ENCODE measurements at regions not wholly inside any gene's neighbourhood (a gene's known extent, or its start where the extent isn't known, plus 50 kb on each side); places are given as distances from the start of the nearest gene placed in this dataset.

GRCh38 chr10:123408660-123409059, 254.5 kb downstream of the BUB3 start:
- DNase-seq (ENCODE audit: low spot score), result no peak
- no peak overlapping the region for H3K27ac ChIP-seq

DNA sequence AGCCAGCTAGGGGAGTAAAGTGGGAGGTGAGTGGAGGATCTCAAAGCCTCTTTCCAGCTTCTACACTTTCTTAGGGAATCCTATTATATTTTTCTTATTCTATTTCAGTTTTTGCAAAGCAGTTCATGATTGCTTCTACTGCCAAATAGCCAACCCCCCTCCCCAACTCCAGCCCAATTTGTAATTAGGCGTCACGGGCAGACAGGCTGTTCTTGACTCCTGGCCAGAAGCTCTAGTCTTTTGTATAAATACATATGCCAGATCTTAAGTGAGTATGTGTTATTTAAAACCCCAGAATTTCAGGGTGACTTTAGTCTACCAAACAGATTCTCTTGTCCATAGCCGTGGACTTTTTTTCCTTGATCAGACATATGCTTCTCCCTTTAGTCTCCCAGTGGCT, 255.2 kb downstream of the BUB3 start:
- DNase-seq (ENCODE audit: low spot score), result no peak
- H3K36me3 ChIP-seq, result no peaks in the 10 kb centered on the region
- H3K4me3 ChIP-seq, result no peak overlapping the region
- no peak for TF ChIP-seq CTCF (IDR thresholded peaks at IDR 0.05)
- no peak overlapping the region for H3K27ac ChIP-seq
- H3K9me3 ChIP-seq, result peaks cover 0 to 10% of the 10 kb centered on the region in 2 donors
- H3K27me3 ChIP-seq, result no peaks in the 10 kb centered on the region
- H3K4me1 ChIP-seq, result no peaks in the 10 kb centered on the region

More at GRCh38 chr10:123408660-123409059, 254.5 kb downstream of the BUB3 start:
- H3K9me3 ChIP-seq, result peaks cover 0 to 17% of the 10 kb centered on the region in 2 donors
- H3K4me1 ChIP-seq, result no peaks in the 10 kb centered on the region
- no peak for TF ChIP-seq CTCF (IDR thresholded peaks at IDR 0.05)
- H3K4me3 ChIP-seq, result no peak overlapping the region
- H3K27me3 ChIP-seq, result no peaks in the 10 kb centered on the region
- H3K36me3 ChIP-seq, result no peaks in the 10 kb centered on the region

GRCh38 chr10:123409884-123410283, 255.7 kb downstream of the BUB3 start:
- peaks cover 0 to 5% of the 10 kb centered on the region in 2 donors for H3K9me3 ChIP-seq
- no peaks in the 10 kb centered on the region for H3K36me3 ChIP-seq
- no peaks in the 10 kb centered on the region for H3K4me1 ChIP-seq
- DNase-seq (ENCODE audit: low spot score), result no peak
- TF ChIP-seq CTCF (IDR thresholded peaks at IDR 0.05), result no peak
- H3K27me3 ChIP-seq, result no peaks in the 10 kb centered on the region
- H3K27ac ChIP-seq, result no peak overlapping the region
- no peak overlapping the region for H3K4me3 ChIP-seq

- Histone ChIP-seq H3K27ac (no peak overlapping the region), H3K4me3 (no peak overlapping the region), H3K27me3 (no peaks in the 10 kb centered on the region), H3K9me3 (no peaks in the 10 kb centered on the region), H3K4me1 (no peaks in the 10 kb centered on the region), H3K36me3 (no peaks in the 10 kb centered on the region)
- DNase-seq (ENCODE audit: low spot score), result no peak
- TF ChIP-seq CTCF (IDR thresholded peaks at IDR 0.05), result no peak
Measured at GRCh38 chr10:123413353-123413752, 252.8 kb upstream of the GPR26 start.

- Histone ChIP-seq H3K27me3 (no peaks in the 10 kb centered on the region), H3K4me1 (no peaks in the 10 kb centered on the region), H3K36me3 (no peaks in the 10 kb centered on the region), H3K27ac (no peak overlapping the region), H3K4me3 (no peak overlapping the region), H3K9me3 (no peaks in the 10 kb centered on the region)
- DNase-seq (ENCODE audit: low spot score), result no peak
- TF ChIP-seq CTCF (IDR thresholded peaks at IDR 0.05), result no peak
Measured at GRCh38 chr10:123415523-123415922, 250.6 kb upstream of the GPR26 start.

DNA sequence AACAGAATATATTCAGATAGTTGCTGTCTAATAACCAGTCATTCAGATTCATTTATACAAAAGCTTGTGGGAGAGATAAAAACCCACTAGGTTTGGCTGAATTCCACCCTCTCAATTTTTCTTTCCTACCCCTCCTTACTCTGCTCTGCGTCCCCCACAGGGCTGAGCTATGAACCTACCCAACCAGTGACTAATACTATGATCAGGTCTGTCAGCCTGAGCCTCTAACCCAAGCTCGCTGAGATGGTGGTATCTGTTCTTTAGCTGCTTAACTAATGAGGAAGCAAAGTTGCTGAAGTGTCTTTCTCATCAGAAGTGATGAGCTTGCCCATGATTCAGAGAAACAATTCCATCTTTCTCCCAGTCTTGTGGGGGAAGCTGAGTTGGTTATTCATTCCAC, 248.7 kb upstream of the GPR26 start:
- no peaks in the 10 kb centered on the region for H3K36me3 ChIP-seq
- H3K9me3 ChIP-seq, result no peaks in the 10 kb centered on the region
- no peaks in the 10 kb centered on the region for H3K27me3 ChIP-seq
- no peak overlapping the region for H3K4me3 ChIP-seq
- H3K27ac ChIP-seq, result no peak overlapping the region
- TF ChIP-seq CTCF (IDR thresholded peaks at IDR 0.05), result no peak
- no peaks in the 10 kb centered on the region for H3K4me1 ChIP-seq
- no peak for DNase-seq (ENCODE audit: low spot score)

All from right atrium auricular region (tissue), 2 donors.